CD14-positive monocyte (primary cell): ENCODE measurements at regions not wholly inside any gene's neighbourhood (a gene's known extent, or its start where the extent isn't known, plus 50 kb on each side); places are given as distances from the start of the nearest gene placed in this dataset.

Experiments used
- DNase-seq, 3 donors: peaks; one replicate each; pipeline ENCODE4 v3.0.0-alpha.2; 2011 to 2022
- H2AFZ ChIP-seq: 2 replicates; pipeline ENCODE4 v1.6.0; 2012; ENCODE audit warnings: mild to moderate bottlenecking, low read depth, low read length, inconsistent platforms; ENCODE audit not compliant: insufficient read depth, poor library complexity, severe bottlenecking
- H3K27ac ChIP-seq, 2 donors: 1 replicate in 1 of 2; 2 replicates in 1 of 2; pipeline ENCODE4 v1.5.1; 2012 to 2013; ENCODE audit warnings: low read length in 2 of 2, control low read depth in 1 of 2, inconsistent platforms in 1 of 2, low read depth in 1 of 2, mild to moderate bottlenecking in 1 of 2
- H3K27me3 ChIP-seq, 2 donors: one replicate each; pipeline versions ENCODE4 v1.6.0 to v1.6.1; 2011 to 2013; ENCODE audit warnings: low read length in 2 of 2; ENCODE audit not compliant: control insufficient read depth in 2 of 2, insufficient read depth in 2 of 2
- H3K36me3 ChIP-seq, 2 donors: replicated peaks in 1 of 2; 1 replicate in 1 of 2; 2 replicates in 1 of 2; pipeline versions ENCODE4 v1.5.1 to v1.6.1; 2012 to 2013; ENCODE audit warnings: low read length in 2 of 2, control low read depth in 1 of 2, inconsistent platforms in 1 of 2, mild to moderate bottlenecking in 1 of 2; ENCODE audit not compliant: insufficient read depth in 2 of 2, control insufficient read depth in 1 of 2
- H3K4me1 ChIP-seq, 2 donors: 1 replicate in 1 of 2; 2 replicates in 1 of 2; pipeline versions ENCODE4 v1.5.1 to v1.6.1; 2012 to 2013; ENCODE audit warnings: low read length in 2 of 2, control low read depth in 1 of 2, inconsistent platforms in 1 of 2, mild to moderate bottlenecking in 1 of 2, moderate library complexity in 1 of 2; ENCODE audit not compliant: insufficient read depth in 2 of 2, control insufficient read depth in 1 of 2
- H3K4me2 ChIP-seq: replicated peaks from 2 replicates; pipeline ENCODE3; 2012; ENCODE audit warnings: low read length, moderate library complexity, mild to moderate bottlenecking; ENCODE audit not compliant: poor library complexity, severe bottlenecking; ENCODE audit errors: extremely low read depth
- H3K4me3 ChIP-seq, 3 experiments: fragments of 200-600 bp in 1 of 3; sonication (generic) in 1 of 3; replicated peaks in 1 of 3; 1 replicate in 2 of 3; 2 replicates in 1 of 3; pipeline ENCODE4 v1.5.1; 2011 to 2013; ENCODE audit warnings: low read length in 3 of 3, mild to moderate bottlenecking in 3 of 3, control low read depth in 2 of 3, low read depth in 2 of 3, inconsistent platforms in 1 of 3, moderate library complexity in 1 of 3
- H3K79me2 ChIP-seq: 2 replicates; pipeline ENCODE4 v1.6.0; 2012; ENCODE audit warnings: mild to moderate bottlenecking, control low read depth, inconsistent platforms, low read length, moderate library complexity; ENCODE audit not compliant: insufficient read depth
- H3K9ac ChIP-seq: 2 replicates; pipeline ENCODE4 v1.6.0; 2017; ENCODE audit warnings: low read length, mild to moderate bottlenecking; ENCODE audit not compliant: insufficient read depth, poor library complexity, severe bottlenecking
- H3K9me3 ChIP-seq, 2 donors: replicated peaks in 1 of 2; 1 replicate in 1 of 2; 2 replicates in 1 of 2; pipeline versions ENCODE4 v1.5.1 to v1.6.1; 2012 to 2013; ENCODE audit warnings: low read length in 2 of 2, control low read depth in 1 of 2; ENCODE audit not compliant: control insufficient read depth in 1 of 2, insufficient read depth in 1 of 2
- H4K20me1 ChIP-seq: 2 replicates; pipeline ENCODE4 v1.6.0; 2012; ENCODE audit warnings: mild to moderate bottlenecking, low read length, control low read depth, moderate library complexity; ENCODE audit not compliant: insufficient read depth
- H3K27ac Mint-ChIP-seq, 7 donors: one replicate each; pipeline ENCODE4 v1.8.0; 2020; ENCODE audit warnings: mild to moderate bottlenecking in 7 of 7, mixed read lengths in 7 of 7, moderate library complexity in 6 of 7, inconsistent platforms in 2 of 7
- H3K27me3 Mint-ChIP-seq, 3 donors: one replicate each; pipeline ENCODE4 v1.8.0; 2021 to 2022; ENCODE audit warnings: low read depth in 3 of 3, mild to moderate bottlenecking in 3 of 3, mixed read lengths in 3 of 3, moderate library complexity in 3 of 3, inconsistent platforms in 1 of 3
- H3K36me3 Mint-ChIP-seq, 2 donors: one replicate each; pipeline ENCODE4 v1.8.0; 2020; ENCODE audit warnings: mixed read lengths in 2 of 2, inconsistent platforms in 1 of 2, mild to moderate bottlenecking in 1 of 2
- H3K4me1 Mint-ChIP-seq: one replicate; pipeline ENCODE4 v1.8.0; 2020; ENCODE audit warnings: mild to moderate bottlenecking, mixed read lengths
- H3K4me3 Mint-ChIP-seq, 2 donors: one replicate each; pipeline ENCODE4 v1.8.0; 2020; ENCODE audit warnings: mild to moderate bottlenecking in 2 of 2, mixed read lengths in 2 of 2, moderate library complexity in 1 of 2
- H3K9me3 Mint-ChIP-seq, 7 donors: one replicate each; pipeline ENCODE4 v1.8.0; 2020 to 2022; ENCODE audit warnings: mixed read lengths in 7 of 7, mild to moderate bottlenecking in 6 of 7, moderate library complexity in 6 of 7, inconsistent platforms in 2 of 7
- WGBS: methylation state at CpG from one replicate; pipeline ENCODE4 v1.1.5; 2013; ENCODE audit warnings: missing lambda C conversion rate; ENCODE audit not compliant: insufficient coverage; 5-methylcytosine and 5-hydroxymethylcytosine counted together
- intact Hi-C, 2 donors: fragments of 100-400 bp; cut with micrococcal nuclease; formaldehyde crosslinking; loops; one replicate each; pipeline versions ENCODE4 v1.15.0 to v1.15.1; 2023
- TF ChIP-seq, protein P1 (sequence below): fragments of 200-600 bp; IDR thresholded peaks from one replicate; pipeline ENCODE4 v1.8.0; 2022; ENCODE audit warnings: antibody characterized with exemption, mild to moderate bottlenecking

DNA sequence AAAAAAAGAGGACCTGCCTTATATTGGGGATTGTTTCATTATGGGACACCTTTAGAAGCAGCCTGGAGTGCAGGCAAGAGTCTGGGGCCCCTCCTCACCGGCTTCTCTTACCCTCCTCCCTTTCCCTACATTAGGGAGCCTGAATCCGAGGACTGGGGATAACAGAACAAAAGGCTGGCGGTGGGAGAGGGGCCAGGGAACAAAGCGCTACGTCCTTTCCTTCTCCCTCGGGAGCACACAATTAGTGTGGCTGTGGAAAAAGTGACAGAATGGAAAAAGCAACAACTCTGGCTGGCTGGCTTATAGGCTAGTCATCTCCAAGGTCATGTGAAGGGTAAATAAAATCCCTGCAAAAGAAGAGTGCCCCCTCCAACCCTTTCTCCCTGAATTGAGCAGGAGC, 74.7 kb downstream of the LSM5 start:
- H2AFZ ChIP-seq = no peak overlapping the region
- Mint-ChIP-seq H3K27ac (no peak overlapping the region), H3K27me3 (peaks cover 4 to 5% (median 4%) of the 10 kb centered on the region in 3 donors), H3K4me1 (no peaks in the 10 kb centered on the region), H3K36me3 (no peaks in the 10 kb centered on the region), H3K4me3 (no peak overlapping the region), H3K9me3 (no peaks in the 10 kb centered on the region)
- no peaks in the 10 kb centered on the region for H3K36me3 ChIP-seq
- no peaks in the 10 kb centered on the region for H4K20me1 ChIP-seq
- H3K4me2 ChIP-seq = no peak overlapping the region
- H3K9ac ChIP-seq = no peak overlapping the region
- H3K9me3 ChIP-seq = no peaks in the 10 kb centered on the region
- WGBS = no CpG with 5 or more reads among the region's 6 CpGs
- TF ChIP-seq, protein P1, sequence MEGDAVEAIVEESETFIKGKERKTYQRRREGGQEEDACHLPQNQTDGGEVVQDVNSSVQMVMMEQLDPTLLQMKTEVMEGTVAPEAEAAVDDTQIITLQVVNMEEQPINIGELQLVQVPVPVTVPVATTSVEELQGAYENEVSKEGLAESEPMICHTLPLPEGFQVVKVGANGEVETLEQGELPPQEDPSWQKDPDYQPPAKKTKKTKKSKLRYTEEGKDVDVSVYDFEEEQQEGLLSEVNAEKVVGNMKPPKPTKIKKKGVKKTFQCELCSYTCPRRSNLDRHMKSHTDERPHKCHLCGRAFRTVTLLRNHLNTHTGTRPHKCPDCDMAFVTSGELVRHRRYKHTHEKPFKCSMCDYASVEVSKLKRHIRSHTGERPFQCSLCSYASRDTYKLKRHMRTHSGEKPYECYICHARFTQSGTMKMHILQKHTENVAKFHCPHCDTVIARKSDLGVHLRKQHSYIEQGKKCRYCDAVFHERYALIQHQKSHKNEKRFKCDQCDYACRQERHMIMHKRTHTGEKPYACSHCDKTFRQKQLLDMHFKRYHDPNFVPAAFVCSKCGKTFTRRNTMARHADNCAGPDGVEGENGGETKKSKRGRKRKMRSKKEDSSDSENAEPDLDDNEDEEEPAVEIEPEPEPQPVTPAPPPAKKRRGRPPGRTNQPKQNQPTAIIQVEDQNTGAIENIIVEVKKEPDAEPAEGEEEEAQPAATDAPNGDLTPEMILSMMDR = no peak
- H3K4me3 ChIP-seq = no peak overlapping the region
- DNase-seq = no peak
- intact Hi-C loops = no loop called here
- no peak overlapping the region for H3K27ac ChIP-seq
- H3K27me3 ChIP-seq = no peaks in the 10 kb centered on the region
- H3K79me2 ChIP-seq = no peaks in the 10 kb centered on the region
- H3K4me1 ChIP-seq = no peaks in the 10 kb centered on the region

DNA sequence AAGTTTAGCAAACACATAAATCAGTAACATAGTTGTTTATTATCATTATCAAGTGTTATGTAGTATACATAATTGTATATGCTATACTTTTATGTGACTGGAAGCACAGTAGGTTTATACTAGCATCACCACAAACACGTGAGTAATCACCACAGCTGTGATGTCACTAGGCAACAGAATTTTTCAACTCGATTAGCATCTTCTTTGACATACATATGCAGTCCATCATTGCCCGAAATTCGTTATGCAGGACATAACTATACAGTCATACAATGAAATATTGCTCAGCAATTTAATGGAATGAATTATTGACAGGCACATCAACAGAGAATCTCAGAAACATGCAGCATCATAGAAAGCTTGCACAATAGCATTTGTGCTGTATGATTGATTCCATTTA, 77.7 kb downstream of the LSM5 start:
- TF ChIP-seq, protein P1 = no peak

More for the DNA sequence above, 77.7 kb downstream of the LSM5 start:
- Mint-ChIP-seq H3K4me1 (no peaks in the 10 kb centered on the region), H3K27ac (no peak overlapping the region), H3K36me3 (no peaks in the 10 kb centered on the region), H3K4me3 (no peak overlapping the region), H3K9me3 (no peaks in the 10 kb centered on the region), H3K27me3 (peaks cover 2 to 8% (median 3%) of the 10 kb centered on the region in 3 donors)
- no peak for DNase-seq
- Histone ChIP-seq H3K27ac (no peak overlapping the region), H3K27me3 (no peaks in the 10 kb centered on the region), H2AFZ (no peak overlapping the region), H3K4me2 (no peak overlapping the region), H3K9ac (no peak overlapping the region), H3K36me3 (no peaks in the 10 kb centered on the region), H3K4me1 (no peaks in the 10 kb centered on the region), H4K20me1 (no peaks in the 10 kb centered on the region), H3K9me3 (no peaks in the 10 kb centered on the region), H3K79me2 (no peaks in the 10 kb centered on the region), H3K4me3 (no peak overlapping the region)
- intact Hi-C loops = no loop called here
- 60% methylated on average over 1 of the region's 4 CpGs for WGBS
